ENCODE measurements at regions not wholly inside any gene's neighbourhood (a gene's known extent, or its start where the extent isn't known, plus 50 kb on each side); places are given as distances from the start of the nearest gene placed in this dataset.

DNA sequence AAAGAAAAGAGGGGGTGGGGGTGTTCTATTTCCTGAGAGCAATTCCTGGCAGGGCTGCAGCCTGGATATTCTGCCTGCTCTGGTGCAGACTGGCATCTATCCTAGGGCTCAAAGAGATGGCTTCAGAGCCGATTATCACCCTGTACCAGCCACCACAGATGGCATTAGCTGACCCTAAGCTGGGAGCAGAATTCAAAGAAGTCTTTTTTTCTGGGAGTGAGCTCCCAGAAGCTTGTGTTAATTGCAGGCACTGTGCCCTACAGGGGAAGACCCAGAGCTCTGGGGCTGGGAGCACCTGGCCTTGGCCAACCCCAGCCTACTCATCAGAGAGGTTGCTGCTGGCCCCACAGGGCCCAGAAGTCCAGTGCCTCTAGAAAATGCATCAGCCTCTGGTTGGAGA lies 85.9 kb downstream of the PXDC1 start:
- no peak for TF ChIP-seq POLR2A (IDR thresholded peaks at IDR 0.05)
- TF ChIP-seq, protein P1, sequence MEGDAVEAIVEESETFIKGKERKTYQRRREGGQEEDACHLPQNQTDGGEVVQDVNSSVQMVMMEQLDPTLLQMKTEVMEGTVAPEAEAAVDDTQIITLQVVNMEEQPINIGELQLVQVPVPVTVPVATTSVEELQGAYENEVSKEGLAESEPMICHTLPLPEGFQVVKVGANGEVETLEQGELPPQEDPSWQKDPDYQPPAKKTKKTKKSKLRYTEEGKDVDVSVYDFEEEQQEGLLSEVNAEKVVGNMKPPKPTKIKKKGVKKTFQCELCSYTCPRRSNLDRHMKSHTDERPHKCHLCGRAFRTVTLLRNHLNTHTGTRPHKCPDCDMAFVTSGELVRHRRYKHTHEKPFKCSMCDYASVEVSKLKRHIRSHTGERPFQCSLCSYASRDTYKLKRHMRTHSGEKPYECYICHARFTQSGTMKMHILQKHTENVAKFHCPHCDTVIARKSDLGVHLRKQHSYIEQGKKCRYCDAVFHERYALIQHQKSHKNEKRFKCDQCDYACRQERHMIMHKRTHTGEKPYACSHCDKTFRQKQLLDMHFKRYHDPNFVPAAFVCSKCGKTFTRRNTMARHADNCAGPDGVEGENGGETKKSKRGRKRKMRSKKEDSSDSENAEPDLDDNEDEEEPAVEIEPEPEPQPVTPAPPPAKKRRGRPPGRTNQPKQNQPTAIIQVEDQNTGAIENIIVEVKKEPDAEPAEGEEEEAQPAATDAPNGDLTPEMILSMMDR (IDR thresholded peaks at IDR 0.05) = no peak
